AG08396 (cell line): ENCODE measurements at regions not wholly inside any gene's neighbourhood (a gene's known extent, or its start where the extent isn't known, plus 50 kb on each side); places are given as distances from the start of the nearest gene placed in this dataset.

Experiments used
- DNase-seq: peaks from one replicate; pipeline ENCODE4 v3.0.0; 2012; ENCODE audit warnings: low spot score, mixed read lengths

GRCh38 chr15:31151301-31152233 lies 50.0 kb upstream of the TRPM1 start:
- no peak for DNase-seq

DNA sequence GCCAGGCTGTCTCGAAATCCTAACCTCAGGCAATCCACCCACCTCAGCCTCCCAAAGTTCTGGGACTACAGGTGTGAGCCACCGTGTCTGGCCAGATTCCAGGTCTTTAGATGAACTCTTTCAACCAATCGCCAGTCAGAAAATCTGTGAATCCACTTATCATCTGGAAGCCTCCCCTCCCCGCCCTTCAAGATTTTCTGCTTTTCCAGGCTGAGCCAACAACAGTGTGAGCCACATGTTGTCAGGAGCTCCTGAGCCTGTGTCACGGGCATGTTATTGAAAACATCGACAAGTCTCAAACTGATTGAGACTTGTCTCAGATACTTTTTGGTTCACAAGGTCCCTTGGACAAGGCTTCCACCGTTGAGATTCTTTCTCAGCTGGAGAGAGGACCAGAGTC lies 52.0 kb upstream of the TRPM1 start:
- DNase-seq: no peak

- no peak for DNase-seq
These were observed 53.6 kb upstream of the TRPM1 start for GRCh38 chr15:31155151-31155550.

- DNase-seq: no peak
These were observed 54.7 kb upstream of the TRPM1 start for GRCh38 chr15:31156226-31156625.

GRCh38 chr15:31156808-31157207 lies 55.3 kb upstream of the TRPM1 start:
- DNase-seq: no peak

DNA sequence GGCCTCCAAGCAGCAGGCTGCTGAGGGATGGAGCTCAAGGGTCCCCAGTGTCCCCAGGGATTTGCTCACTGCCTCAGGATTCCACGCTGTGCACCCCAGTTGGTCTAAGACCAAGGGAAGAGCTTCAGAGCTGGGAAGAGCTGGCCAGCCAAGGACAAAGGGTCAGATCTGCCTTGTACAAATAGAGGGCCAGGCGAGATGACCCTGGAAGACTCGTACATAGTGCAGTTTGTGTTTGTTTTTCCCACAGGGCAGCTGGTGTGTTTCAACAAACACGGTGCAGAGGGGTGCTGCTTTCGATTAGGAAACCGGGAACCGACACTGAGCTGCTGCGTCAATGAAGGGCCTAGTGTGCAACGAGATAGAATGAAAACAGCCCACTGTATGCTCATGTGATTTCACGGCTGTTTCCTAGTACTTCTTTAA lies 56.1 kb upstream of the TRPM1 start:
- no peak for DNase-seq

GRCh38 chr15:31158858-31159569 lies 57.5 kb upstream of the TRPM1 start:
- no peak for DNase-seq

GRCh38 chr15:31159837-31160236 lies 58.3 kb upstream of the TRPM1 start:
- no peak for DNase-seq

- DNase-seq: no peak
These were observed 58.8 kb upstream of the TRPM1 start for GRCh38 chr15:31160297-31160696.

GRCh38 chr15:31160740-31161495 lies 59.4 kb upstream of the TRPM1 start:
- no peak for DNase-seq

- DNase-seq: no peak
These were observed 60.4 kb upstream of the TRPM1 start for GRCh38 chr15:31161951-31162350.

DNA sequence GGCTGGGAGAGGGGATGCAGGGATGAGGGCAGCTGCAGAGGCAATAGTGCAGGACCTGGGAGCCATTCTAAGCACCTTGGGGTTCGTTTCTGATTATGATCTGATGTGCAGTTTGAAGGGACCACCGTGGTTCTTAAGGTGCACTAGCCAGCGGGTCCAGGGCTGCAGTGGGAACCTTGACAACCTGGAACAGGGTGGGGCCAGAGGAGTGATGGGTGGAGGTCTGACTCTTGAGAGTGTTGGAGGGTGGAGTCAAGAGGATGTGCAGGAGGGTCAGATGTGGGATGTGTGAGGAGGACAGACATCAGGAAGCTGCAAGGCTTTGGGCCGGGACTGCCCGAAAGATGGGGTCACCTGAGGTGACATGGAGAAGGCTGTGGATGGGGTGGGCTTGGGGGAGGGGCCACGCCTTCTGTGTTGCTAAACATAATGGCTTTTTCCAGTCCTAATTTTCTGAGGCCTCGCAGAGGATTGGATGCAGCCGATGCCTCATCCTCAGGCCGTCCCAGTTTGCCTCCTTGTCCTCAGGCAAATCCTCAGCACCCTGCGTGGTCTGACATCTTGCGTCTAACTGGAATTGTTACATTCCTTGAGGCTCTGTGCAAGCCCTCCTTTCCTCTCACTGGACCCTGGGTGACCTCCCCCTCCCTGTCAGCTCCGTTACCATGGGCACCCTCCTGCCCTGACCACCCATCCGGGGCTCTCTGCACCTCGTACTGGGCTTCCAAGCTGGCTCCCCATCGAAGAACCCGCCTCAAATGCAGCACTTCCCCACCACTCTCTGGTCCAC lies 61.4 kb upstream of the TRPM1 start:
- no peak for DNase-seq

GRCh38 chr15:31163769-31164572 lies 62.4 kb upstream of the TRPM1 start:
- DNase-seq: no peak

- no peak for DNase-seq
These were observed 63.0 kb upstream of the TRPM1 start for GRCh38 chr15:31164573-31164912.

DNA sequence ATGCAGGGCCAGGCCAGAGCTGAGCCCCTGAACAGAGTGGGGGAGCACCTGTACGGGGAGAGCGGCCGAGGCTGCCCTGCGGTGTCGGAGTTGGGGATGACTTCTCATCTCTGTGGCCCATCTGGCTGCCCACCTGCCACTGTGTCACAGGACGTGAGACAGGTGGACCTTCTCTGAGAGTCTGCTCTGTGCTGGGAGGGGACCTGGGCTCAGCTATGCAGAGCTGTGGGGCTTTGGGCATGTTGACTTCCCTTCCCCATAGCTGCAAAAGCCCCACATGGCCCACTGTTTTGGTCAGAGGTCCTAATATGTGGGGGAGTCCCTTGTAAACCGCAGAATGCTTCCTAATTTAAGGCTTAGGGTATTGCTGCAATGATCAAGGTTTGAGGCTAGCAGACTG lies 68.0 kb upstream of the TRPM1 start:
- DNase-seq: no peak

GRCh38 chr15:31171731-31172130 lies 70.2 kb upstream of the TRPM1 start:
- DNase-seq: no peak

- no peak for DNase-seq
These were observed 71.1 kb upstream of the TRPM1 start for GRCh38 chr15:31172606-31173005.

DNA sequence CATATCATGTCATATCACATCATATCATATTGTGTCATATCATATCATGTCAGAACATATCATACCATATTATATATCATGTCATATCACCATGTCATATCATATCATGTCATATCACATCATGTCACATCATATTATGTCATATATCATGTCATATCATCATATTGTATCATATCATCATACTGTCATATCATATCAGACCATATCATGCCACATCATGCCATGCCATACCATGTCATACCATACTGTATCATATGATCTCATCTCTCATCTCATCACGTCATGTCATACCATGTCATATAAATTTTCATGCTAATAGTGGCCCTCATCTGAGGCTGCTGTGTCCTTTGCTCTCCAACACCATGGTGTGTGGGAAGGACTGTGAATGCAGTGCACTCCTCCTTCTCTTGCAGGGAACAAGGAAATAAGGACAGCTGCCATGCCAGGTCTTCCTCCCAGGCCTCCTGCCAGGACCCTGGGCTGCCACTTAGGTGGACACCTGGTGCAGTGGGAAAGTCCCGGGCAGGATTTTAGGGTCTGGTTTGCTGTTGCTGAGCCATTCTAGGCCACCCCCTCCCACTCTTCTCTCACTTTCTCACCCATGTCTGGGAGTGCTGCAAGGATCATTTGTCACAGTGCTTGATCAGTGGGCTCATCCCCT lies 72.4 kb upstream of the TRPM1 start:
- DNase-seq: no peak

- DNase-seq: no peak
These were observed 74.0 kb upstream of the TRPM1 start for GRCh38 chr15:31175484-31175883.

DNA sequence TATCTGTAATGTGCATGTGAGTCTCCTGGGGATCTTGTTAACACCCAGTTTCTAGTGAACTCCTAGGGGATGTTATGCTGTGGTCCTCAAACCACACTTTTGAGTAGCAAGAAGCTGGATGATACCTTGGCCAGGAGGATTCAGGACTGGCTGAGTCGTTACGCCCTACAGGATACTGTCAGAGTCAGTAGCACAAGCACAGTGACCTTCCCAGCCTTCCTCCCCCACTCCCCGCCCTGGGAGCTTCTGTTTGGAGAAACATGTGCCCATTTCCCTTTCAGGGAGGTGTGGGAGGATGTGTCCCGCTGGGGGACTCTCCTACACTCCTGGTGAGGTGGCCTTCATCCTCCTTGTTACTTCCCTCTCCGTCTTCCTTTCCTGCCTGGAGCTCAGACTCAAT lies 76.4 kb upstream of the TRPM1 start:
- DNase-seq: no peak

DNA sequence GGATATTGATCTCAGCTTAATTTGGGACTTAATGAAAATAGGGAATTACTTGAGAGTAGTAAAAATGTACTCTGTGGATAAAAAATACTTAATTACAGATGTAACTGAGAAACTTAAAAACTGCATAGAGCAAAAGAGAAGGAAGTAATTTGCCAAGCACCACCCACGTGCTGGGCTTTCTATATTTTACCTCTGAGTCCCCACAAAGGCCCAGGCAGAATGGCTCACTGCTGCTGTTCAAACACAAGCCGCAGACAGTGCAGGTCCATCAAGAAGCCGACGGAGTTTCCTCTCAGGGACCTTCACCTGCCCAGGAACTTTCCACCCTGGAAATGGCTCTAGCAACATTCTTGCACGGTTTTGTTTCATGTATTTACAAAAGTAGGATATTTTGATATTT lies 77.2 kb upstream of the TRPM1 start:
- DNase-seq: no peak
